ENCODE measurements at regions not wholly inside any gene's neighbourhood (a gene's known extent, or its start where the extent isn't known, plus 50 kb on each side); places are given as distances from the start of the nearest gene placed in this dataset.

DNA sequence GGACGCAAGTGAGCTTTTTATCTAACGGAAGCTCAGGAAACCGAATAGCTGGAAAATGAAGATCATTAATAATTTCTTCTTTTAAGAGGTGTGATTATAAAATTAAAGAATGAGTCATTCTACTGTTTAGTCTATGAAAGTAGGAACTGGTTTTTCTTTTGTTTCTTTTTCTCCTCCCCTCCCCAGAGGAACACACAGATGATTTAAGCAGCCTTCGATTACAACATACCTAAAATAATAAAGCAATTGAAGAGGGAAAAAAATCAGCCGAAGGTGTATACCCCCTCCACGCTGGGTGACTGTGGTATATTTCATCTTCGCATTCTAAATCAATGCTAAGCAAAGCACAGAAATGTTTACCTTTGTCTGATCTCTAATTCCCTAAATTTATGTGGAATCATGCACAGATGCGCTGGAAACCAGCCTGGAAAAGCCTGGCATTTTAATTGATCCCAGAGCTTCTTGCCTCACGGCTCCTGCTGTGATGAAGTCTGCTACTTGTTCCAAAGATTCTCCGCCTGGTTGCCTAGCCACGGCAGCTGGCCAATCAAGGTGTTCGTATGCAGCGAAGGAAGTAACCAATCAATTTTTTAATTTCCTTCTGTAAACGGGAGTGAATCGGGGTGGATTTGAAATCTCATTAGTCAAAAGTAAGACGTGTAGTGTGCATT, 133.9 kb downstream of the FANCF start:
- TF ChIP-seq, protein P1, sequence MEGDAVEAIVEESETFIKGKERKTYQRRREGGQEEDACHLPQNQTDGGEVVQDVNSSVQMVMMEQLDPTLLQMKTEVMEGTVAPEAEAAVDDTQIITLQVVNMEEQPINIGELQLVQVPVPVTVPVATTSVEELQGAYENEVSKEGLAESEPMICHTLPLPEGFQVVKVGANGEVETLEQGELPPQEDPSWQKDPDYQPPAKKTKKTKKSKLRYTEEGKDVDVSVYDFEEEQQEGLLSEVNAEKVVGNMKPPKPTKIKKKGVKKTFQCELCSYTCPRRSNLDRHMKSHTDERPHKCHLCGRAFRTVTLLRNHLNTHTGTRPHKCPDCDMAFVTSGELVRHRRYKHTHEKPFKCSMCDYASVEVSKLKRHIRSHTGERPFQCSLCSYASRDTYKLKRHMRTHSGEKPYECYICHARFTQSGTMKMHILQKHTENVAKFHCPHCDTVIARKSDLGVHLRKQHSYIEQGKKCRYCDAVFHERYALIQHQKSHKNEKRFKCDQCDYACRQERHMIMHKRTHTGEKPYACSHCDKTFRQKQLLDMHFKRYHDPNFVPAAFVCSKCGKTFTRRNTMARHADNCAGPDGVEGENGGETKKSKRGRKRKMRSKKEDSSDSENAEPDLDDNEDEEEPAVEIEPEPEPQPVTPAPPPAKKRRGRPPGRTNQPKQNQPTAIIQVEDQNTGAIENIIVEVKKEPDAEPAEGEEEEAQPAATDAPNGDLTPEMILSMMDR (IDR thresholded peaks at IDR 0.05; ENCODE audit: poor library complexity, severe bottlenecking) = no peak
- TF ChIP-seq SMC3 (conservative IDR thresholded peaks at IDR 0.05; ENCODE audit: poor library complexity) = no peak
- TF ChIP-seq EZH2 (IDR thresholded peaks at IDR 0.05; ENCODE audit: borderline replicate concordance, insufficient read depth, low read length, poor library complexity, severe bottlenecking) = no peak
- no peak for TF ChIP-seq MXI1 (conservative IDR thresholded peaks at IDR 0.05; ENCODE audit: poor library complexity, severe bottlenecking)

Measured in neural cell (in vitro differentiated cells).